Hepatocyte (in vitro differentiated cells): ENCODE measurements at regions not wholly inside any gene's neighbourhood (a gene's known extent, or its start where the extent isn't known, plus 50 kb on each side); places are given as distances from the start of the nearest gene placed in this dataset.

Source experiments
- DNase-seq: peaks from one replicate; pipeline ENCODE4 v3.0.0-alpha.2; 2016; ENCODE audit warnings: low spot score
- H2AFZ ChIP-seq: fragments of 200-600 bp; sonication (generic); 2 replicates; pipeline ENCODE4 v1.6.0; 2016; ENCODE audit warnings: antibody characterized with exemption, mild to moderate bottlenecking
- H3K27ac ChIP-seq: fragments of 200-600 bp; sonication (generic); 2 replicates; pipeline ENCODE4 v1.5.1; 2016; ENCODE audit warnings: mild to moderate bottlenecking
- H3K27me3 ChIP-seq: fragments of 200-600 bp; sonication (generic); 2 replicates; pipeline ENCODE4 v1.6.1; 2016
- H3K36me3 ChIP-seq: fragments of 200-600 bp; sonication (generic); replicated peaks from 2 replicates; pipeline ENCODE4 v1.5.1; 2016; ENCODE audit warnings: low read depth; ENCODE audit not compliant: insufficient read depth
- H3K4me1 ChIP-seq: fragments of 200-600 bp; sonication (generic); 2 replicates; pipeline ENCODE4 v1.5.1; 2016; ENCODE audit warnings: mild to moderate bottlenecking, moderate library complexity; ENCODE audit not compliant: insufficient read depth
- H3K4me2 ChIP-seq: fragments of 200-600 bp; sonication (generic); 2 replicates; pipeline ENCODE4 v1.6.0; 2016
- H3K4me3 ChIP-seq: fragments of 200-600 bp; sonication (generic); 2 replicates; pipeline ENCODE4 v1.5.1; 2016; ENCODE audit warnings: mild to moderate bottlenecking
- H3K79me2 ChIP-seq: fragments of 200-600 bp; sonication (generic); 2 replicates; pipeline ENCODE4 v1.6.0; 2017; ENCODE audit warnings: mild to moderate bottlenecking
- H3K9me2 ChIP-seq: fragments of 200-600 bp; sonication (generic); replicated peaks from 2 replicates; pipeline ENCODE4 v1.6.0; 2017; ENCODE audit warnings: mild to moderate bottlenecking; ENCODE audit not compliant: insufficient read depth
- H3K9me3 ChIP-seq: fragments of 200-600 bp; sonication (generic); 2 replicates; pipeline ENCODE4 v1.5.1; 2016; ENCODE audit warnings: low read depth, mild to moderate bottlenecking
- H4K20me1 ChIP-seq: fragments of 200-600 bp; sonication (generic); 2 replicates; pipeline ENCODE4 v1.6.0; 2016; ENCODE audit warnings: mild to moderate bottlenecking; ENCODE audit not compliant: insufficient read depth, poor library complexity, severe bottlenecking
- EZH2 ChIP-seq: fragments of 200-600 bp; sonication (generic); IDR thresholded peaks from 2 replicates; pipeline ENCODE4 v1.6.1; 2016; ENCODE audit warnings: antibody characterized with exemption, mild to moderate bottlenecking, borderline replicate concordance
- EZH2phosphoT487 ChIP-seq: fragments of 200-600 bp; sonication (generic); IDR thresholded peaks from one replicate; pipeline ENCODE4 v1.6.1; 2018; ENCODE audit warnings: antibody characterized with exemption, mild to moderate bottlenecking, low read depth, moderate library complexity; ENCODE audit not compliant: unreplicated experiment, severe bottlenecking
- WGBS: methylation state at CpG from one replicate; pipeline ENCODE4 v1.1.6; 2016; ENCODE audit warnings: low lambda C conversion rate; ENCODE audit errors: missing lambda C conversion rate; 5-methylcytosine and 5-hydroxymethylcytosine counted together
- TF ChIP-seq, protein P1 (sequence below): fragments of 200-600 bp; sonication (generic); IDR thresholded peaks from 2 replicates; pipeline ENCODE4 v1.5.1; 2016; ENCODE audit warnings: antibody characterized with exemption, mild to moderate bottlenecking; ENCODE audit not compliant: poor library complexity

DNA sequence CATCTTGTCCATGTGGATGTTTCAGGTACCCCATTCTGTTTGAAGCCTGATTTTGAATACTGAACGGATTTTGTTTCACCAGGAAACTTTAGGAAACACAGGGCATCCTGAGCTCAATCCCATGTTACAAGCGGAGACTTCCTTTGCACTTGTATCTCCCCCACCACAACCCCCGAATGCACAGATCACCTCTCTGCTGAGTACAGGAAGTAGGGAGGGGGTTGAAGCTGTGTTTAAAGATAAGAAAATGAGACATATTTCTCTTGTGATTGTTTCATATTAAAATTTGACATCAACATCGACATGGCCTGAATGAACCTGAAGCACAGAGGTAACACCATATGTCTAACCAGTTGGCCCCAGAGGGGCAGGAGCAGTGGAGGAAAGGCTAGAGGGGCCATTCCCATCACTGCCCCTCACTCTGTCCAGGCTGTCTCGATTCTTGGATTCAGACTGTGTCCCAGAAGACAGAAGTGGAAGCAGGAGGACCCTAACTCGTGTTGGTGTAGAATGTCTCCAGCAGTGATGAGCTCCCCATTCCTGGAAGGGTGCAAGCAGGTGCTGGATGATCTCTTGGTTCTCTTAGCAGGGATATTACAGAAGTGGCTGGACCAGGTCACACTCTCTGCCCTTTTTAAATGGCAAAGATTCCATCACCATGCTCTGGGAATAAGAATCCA is 59.6 kb upstream of the IQSEC1 start:
- Histone ChIP-seq H3K9me2 (no peaks in the 10 kb centered on the region), H3K4me2 (no peak overlapping the region), H3K27me3 (no peaks in the 10 kb centered on the region), H3K27ac (no peak overlapping the region), H4K20me1 (no peaks in the 10 kb centered on the region), H3K4me3 (no peak overlapping the region), H3K36me3 (no peaks in the 10 kb centered on the region), H3K4me1 (no peaks in the 10 kb centered on the region), H3K79me2 (no peaks in the 10 kb centered on the region), H2AFZ (no peak overlapping the region), H3K9me3 (no peaks in the 10 kb centered on the region)
- DNase-seq = no peak
- TF ChIP-seq EZH2 (no peak), EZH2phosphoT487 (no peak)
- TF ChIP-seq, protein P1, sequence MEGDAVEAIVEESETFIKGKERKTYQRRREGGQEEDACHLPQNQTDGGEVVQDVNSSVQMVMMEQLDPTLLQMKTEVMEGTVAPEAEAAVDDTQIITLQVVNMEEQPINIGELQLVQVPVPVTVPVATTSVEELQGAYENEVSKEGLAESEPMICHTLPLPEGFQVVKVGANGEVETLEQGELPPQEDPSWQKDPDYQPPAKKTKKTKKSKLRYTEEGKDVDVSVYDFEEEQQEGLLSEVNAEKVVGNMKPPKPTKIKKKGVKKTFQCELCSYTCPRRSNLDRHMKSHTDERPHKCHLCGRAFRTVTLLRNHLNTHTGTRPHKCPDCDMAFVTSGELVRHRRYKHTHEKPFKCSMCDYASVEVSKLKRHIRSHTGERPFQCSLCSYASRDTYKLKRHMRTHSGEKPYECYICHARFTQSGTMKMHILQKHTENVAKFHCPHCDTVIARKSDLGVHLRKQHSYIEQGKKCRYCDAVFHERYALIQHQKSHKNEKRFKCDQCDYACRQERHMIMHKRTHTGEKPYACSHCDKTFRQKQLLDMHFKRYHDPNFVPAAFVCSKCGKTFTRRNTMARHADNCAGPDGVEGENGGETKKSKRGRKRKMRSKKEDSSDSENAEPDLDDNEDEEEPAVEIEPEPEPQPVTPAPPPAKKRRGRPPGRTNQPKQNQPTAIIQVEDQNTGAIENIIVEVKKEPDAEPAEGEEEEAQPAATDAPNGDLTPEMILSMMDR = no peak
- WGBS = 76% methylated on average over 6 of the region's 6 CpGs

GRCh38 chr3:13132281-13132680 is 59.1 kb upstream of the IQSEC1 start:
- Histone ChIP-seq H3K36me3 (no peaks in the 10 kb centered on the region), H3K4me3 (no peak overlapping the region), H3K27me3 (peaks cover 3% of the 10 kb centered on the region), H2AFZ (no peak overlapping the region), H3K9me3 (no peaks in the 10 kb centered on the region), H3K27ac (no peak overlapping the region), H3K9me2 (no peaks in the 10 kb centered on the region), H3K4me2 (no peak overlapping the region), H4K20me1 (no peaks in the 10 kb centered on the region), H3K79me2 (no peaks in the 10 kb centered on the region), H3K4me1 (no peaks in the 10 kb centered on the region)
- TF ChIP-seq EZH2phosphoT487 = no peak
- TF ChIP-seq, protein P1 = no peak
- TF ChIP-seq EZH2 = no peak
- no peak for DNase-seq
- WGBS = 82% methylated on average over 4 of the region's 4 CpGs

GRCh38 chr3:13130464-13131193 is 57.4 kb upstream of the IQSEC1 start:
- H2AFZ ChIP-seq = no peak overlapping the region

More at GRCh38 chr3:13130464-13131193, 57.4 kb upstream of the IQSEC1 start:
- Histone ChIP-seq H3K4me1 (no peaks in the 10 kb centered on the region), H3K9me3 (no peaks in the 10 kb centered on the region), H3K27me3 (peaks cover 3% of the 10 kb centered on the region), H3K36me3 (no peaks in the 10 kb centered on the region), H4K20me1 (no peaks in the 10 kb centered on the region), H3K4me3 (no peak overlapping the region), H3K9me2 (no peaks in the 10 kb centered on the region), H3K4me2 (no peak overlapping the region), H3K27ac (no peak overlapping the region), H3K79me2 (no peaks in the 10 kb centered on the region)
- no peak for DNase-seq
- TF ChIP-seq, protein P1 = no peak
- TF ChIP-seq EZH2phosphoT487 = no peak
- TF ChIP-seq EZH2 = no peak
- 95% methylated on average over 2 of the region's 3 CpGs for WGBS
